Embryonic facial prominence (tissue), 1 donor: ENCODE measurements at regions not wholly inside any gene's neighbourhood (a gene's known extent, or its start where the extent isn't known, plus 50 kb on each side); places are given as distances from the start of the nearest gene placed in this dataset.

Experiments
- DNase-seq: peaks from one replicate; pipeline ENCODE4 v3.0.0-alpha.2; 2016; ENCODE audit errors: extremely low spot score

GRCh38 chr2:20539776-20540586, 93.1 kb downstream of the RHOB start:
- DNase-seq: no peak

GRCh38 chr2:20540587-20541293, 93.9 kb downstream of the RHOB start:
- DNase-seq: no peak

- DNase-seq: no peak
These were observed 94.4 kb downstream of the RHOB start for GRCh38 chr2:20541294-20541640.

- DNase-seq: no peak
These were observed 94.8 kb downstream of the RHOB start for GRCh38 chr2:20541651-20542050.

GRCh38 chr2:20542269-20542668, 95.4 kb downstream of the RHOB start:
- no peak for DNase-seq

- no peak for DNase-seq
These were observed 96.0 kb downstream of the RHOB start for GRCh38 chr2:20542746-20543468.

GRCh38 chr2:20543469-20544152, 96.7 kb downstream of the RHOB start:
- DNase-seq: no peak

GRCh38 chr2:20544153-20544747, 97.4 kb downstream of the RHOB start:
- no peak for DNase-seq

- no peak for DNase-seq
These were observed 101.8 kb downstream of the HS1BP3 start for GRCh38 chr2:20549144-20549543.

- no peak for DNase-seq
These were observed 101.1 kb downstream of the HS1BP3 start for GRCh38 chr2:20549691-20550348.

GRCh38 chr2:20551260-20551944, 99.5 kb downstream of the HS1BP3 start:
- DNase-seq: no peak

- DNase-seq: no peak
These were observed 99.0 kb downstream of the HS1BP3 start for GRCh38 chr2:20551945-20552328.

- DNase-seq: no peak
These were observed 98.1 kb downstream of the HS1BP3 start for GRCh38 chr2:20552847-20553246.

- DNase-seq: no peak
These were observed 97.3 kb downstream of the HS1BP3 start for GRCh38 chr2:20553580-20553979.

GRCh38 chr2:20555954-20556353, 94.9 kb downstream of the HS1BP3 start:
- no peak for DNase-seq

GRCh38 chr2:20556756-20557155, 94.1 kb downstream of the HS1BP3 start:
- no peak for DNase-seq

GRCh38 chr2:20557226-20557625, 93.7 kb downstream of the HS1BP3 start:
- DNase-seq: no peak

GRCh38 chr2:20557635-20558034, 93.3 kb downstream of the HS1BP3 start:
- no peak for DNase-seq

GRCh38 chr2:20558391-20559150, 92.3 kb downstream of the HS1BP3 start:
- DNase-seq: no peak

- no peak for DNase-seq
These were observed 91.6 kb downstream of the HS1BP3 start for GRCh38 chr2:20559277-20559676.
